ENCODE measurements at regions not wholly inside any gene's neighbourhood (a gene's known extent, or its start where the extent isn't known, plus 50 kb on each side); places are given as distances from the start of the nearest gene placed in this dataset.
A peak's percentile ranks its signal among the peaks of the same experiment; 100 is the strongest.

- in situ Hi-C loops (cut with HindIII; ENCODE audit: low pct_unique_long_range_greater_than_20kb, low sequenced_read_pairs): no loop called here
- no peak for DNase-seq (ENCODE audit: low read depth, low spot score)
Observed at GRCh38 chr1:207971331-207972219, 60.6 kb upstream of the CD34 start.

- in situ Hi-C loops (cut with HindIII; ENCODE audit: low pct_unique_long_range_greater_than_20kb, low sequenced_read_pairs): no loop called here
- no peak for DNase-seq (ENCODE audit: low read depth, low spot score)
Observed at GRCh38 chr1:207970329-207971233, 59.7 kb upstream of the CD34 start.

- in situ Hi-C loops (cut with HindIII; ENCODE audit: low pct_unique_long_range_greater_than_20kb, low sequenced_read_pairs): no loop called here
- no peak for DNase-seq (ENCODE audit: low read depth, low spot score)
Observed at GRCh38 chr1:207969528-207969927, 58.6 kb upstream of the CD34 start.

- in situ Hi-C loops (cut with HindIII; ENCODE audit: low pct_unique_long_range_greater_than_20kb, low sequenced_read_pairs): no loop called here
- no peak for DNase-seq (ENCODE audit: low read depth, low spot score)
Observed at GRCh38 chr1:207968521-207969009, 57.6 kb upstream of the CD34 start.

GRCh38 chr1:207967703-207968102, 56.8 kb upstream of the CD34 start:
- no peak for DNase-seq (ENCODE audit: low read depth, low spot score)
- in situ Hi-C loops (cut with HindIII; ENCODE audit: low pct_unique_long_range_greater_than_20kb, low sequenced_read_pairs): no loop called here

GRCh38 chr1:207966521-207966920, 55.6 kb upstream of the CD34 start:
- in situ Hi-C loops (cut with HindIII; ENCODE audit: low pct_unique_long_range_greater_than_20kb, low sequenced_read_pairs): no loop called here
- no peak for DNase-seq (ENCODE audit: low read depth, low spot score)

- in situ Hi-C loops (cut with HindIII; ENCODE audit: low pct_unique_long_range_greater_than_20kb, low sequenced_read_pairs): no loop called here
- no peak for DNase-seq (ENCODE audit: low read depth, low spot score)
Observed at GRCh38 chr1:207965392-207966387, 54.8 kb upstream of the CD34 start.

- in situ Hi-C loops (cut with HindIII; ENCODE audit: low pct_unique_long_range_greater_than_20kb, low sequenced_read_pairs): no loop called here
- no peak for DNase-seq (ENCODE audit: low read depth, low spot score)
Observed at GRCh38 chr1:207964195-207964966, 53.5 kb upstream of the CD34 start.

- in situ Hi-C loops (cut with HindIII; ENCODE audit: low pct_unique_long_range_greater_than_20kb, low sequenced_read_pairs): no loop called here
- peak; percentile 84 for DNase-seq (ENCODE audit: low read depth, low spot score)
Observed at GRCh38 chr1:207963427-207964194, 52.7 kb upstream of the CD34 start.

- in situ Hi-C loops (cut with HindIII; ENCODE audit: low pct_unique_long_range_greater_than_20kb, low sequenced_read_pairs): no loop called here
- peak; percentile 8 for DNase-seq (ENCODE audit: low read depth, low spot score)
Observed at GRCh38 chr1:207962716-207963426, 51.9 kb upstream of the CD34 start.

Data from SK-MEL-5 (cell line).